ENCODE measurements at regions not wholly inside any gene's neighbourhood (a gene's known extent, or its start where the extent isn't known, plus 50 kb on each side); places are given as distances from the start of the nearest gene placed in this dataset.

DNA sequence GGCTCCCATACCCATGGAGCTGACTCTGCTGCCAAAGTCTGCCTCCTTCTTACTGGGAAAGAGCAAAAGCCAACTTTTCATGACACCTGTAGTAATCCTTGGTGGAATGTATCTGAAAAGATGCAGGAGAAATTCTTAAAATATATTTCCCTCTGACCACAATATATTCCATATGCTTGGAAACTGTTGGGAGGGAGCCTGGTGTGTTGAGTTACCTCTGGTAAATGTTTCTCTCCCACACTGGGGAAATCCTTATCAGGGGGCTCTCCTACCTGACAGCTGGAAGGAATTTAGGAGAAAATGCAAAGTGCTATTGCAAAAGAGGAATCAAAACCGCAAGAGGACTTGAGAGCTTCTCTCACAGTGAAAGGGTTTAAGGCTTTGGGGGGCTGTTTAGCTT is 139.4 kb downstream of the TBX5 start:
- H3K9me2 ChIP-seq (ENCODE audit: insufficient read depth, low read length) = no peaks in the 10 kb centered on the region
- H2AFZ ChIP-seq (ENCODE audit: low read depth, low read length) = no peak overlapping the region
- H3K9me3 ChIP-seq (ENCODE audit: low read length) = no peaks in the 10 kb centered on the region
- no peak overlapping the region for H3K4me2 ChIP-seq (ENCODE audit: low read length)
- H3K36me3 ChIP-seq (ENCODE audit: insufficient read depth, low read length) = no peaks in the 10 kb centered on the region
- H3K9ac ChIP-seq (ENCODE audit: low read length) = no peak overlapping the region
- H3K4me3 ChIP-seq (ENCODE audit: low read length) = no peak overlapping the region
- no peaks in the 10 kb centered on the region for H3K79me2 ChIP-seq (replicated peaks; ENCODE audit: insufficient read depth, low read length)
- no peak overlapping the region for H3K27ac ChIP-seq (ENCODE audit: low read length)
- no peaks in the 10 kb centered on the region for H3F3A ChIP-seq (ENCODE audit: insufficient read depth, low read length, poor library complexity, severe bottlenecking)
- H3K27me3 ChIP-seq (ENCODE audit: insufficient read depth, low read depth, low read length) = no peaks in the 10 kb centered on the region
- no peak for TF ChIP-seq MXI1 (conservative IDR thresholded peaks at IDR 0.05; ENCODE audit: poor library complexity, severe bottlenecking)
- no peak for TF ChIP-seq RAD21 (conservative IDR thresholded peaks at IDR 0.05)
- no peak for TF ChIP-seq SMC3 (conservative IDR thresholded peaks at IDR 0.05; ENCODE audit: poor library complexity)
- TF ChIP-seq EZH2 (IDR thresholded peaks at IDR 0.05; ENCODE audit: borderline replicate concordance, insufficient read depth, low read length, poor library complexity, severe bottlenecking) = no peak
- TF ChIP-seq, protein P1, sequence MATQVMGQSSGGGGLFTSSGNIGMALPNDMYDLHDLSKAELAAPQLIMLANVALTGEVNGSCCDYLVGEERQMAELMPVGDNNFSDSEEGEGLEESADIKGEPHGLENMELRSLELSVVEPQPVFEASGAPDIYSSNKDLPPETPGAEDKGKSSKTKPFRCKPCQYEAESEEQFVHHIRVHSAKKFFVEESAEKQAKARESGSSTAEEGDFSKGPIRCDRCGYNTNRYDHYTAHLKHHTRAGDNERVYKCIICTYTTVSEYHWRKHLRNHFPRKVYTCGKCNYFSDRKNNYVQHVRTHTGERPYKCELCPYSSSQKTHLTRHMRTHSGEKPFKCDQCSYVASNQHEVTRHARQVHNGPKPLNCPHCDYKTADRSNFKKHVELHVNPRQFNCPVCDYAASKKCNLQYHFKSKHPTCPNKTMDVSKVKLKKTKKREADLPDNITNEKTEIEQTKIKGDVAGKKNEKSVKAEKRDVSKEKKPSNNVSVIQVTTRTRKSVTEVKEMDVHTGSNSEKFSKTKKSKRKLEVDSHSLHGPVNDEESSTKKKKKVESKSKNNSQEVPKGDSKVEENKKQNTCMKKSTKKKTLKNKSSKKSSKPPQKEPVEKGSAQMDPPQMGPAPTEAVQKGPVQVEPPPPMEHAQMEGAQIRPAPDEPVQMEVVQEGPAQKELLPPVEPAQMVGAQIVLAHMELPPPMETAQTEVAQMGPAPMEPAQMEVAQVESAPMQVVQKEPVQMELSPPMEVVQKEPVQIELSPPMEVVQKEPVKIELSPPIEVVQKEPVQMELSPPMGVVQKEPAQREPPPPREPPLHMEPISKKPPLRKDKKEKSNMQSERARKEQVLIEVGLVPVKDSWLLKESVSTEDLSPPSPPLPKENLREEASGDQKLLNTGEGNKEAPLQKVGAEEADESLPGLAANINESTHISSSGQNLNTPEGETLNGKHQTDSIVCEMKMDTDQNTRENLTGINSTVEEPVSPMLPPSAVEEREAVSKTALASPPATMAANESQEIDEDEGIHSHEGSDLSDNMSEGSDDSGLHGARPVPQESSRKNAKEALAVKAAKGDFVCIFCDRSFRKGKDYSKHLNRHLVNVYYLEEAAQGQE (IDR thresholded peaks at IDR 0.05; ENCODE audit: borderline replicate concordance) = no peak
- TF ChIP-seq EP300 (conservative IDR thresholded peaks at IDR 0.05; ENCODE audit: poor library complexity, severe bottlenecking) = no peak
- no peaks in the 10 kb centered on the region for H4K20me1 ChIP-seq (ENCODE audit: insufficient read depth)

DNA sequence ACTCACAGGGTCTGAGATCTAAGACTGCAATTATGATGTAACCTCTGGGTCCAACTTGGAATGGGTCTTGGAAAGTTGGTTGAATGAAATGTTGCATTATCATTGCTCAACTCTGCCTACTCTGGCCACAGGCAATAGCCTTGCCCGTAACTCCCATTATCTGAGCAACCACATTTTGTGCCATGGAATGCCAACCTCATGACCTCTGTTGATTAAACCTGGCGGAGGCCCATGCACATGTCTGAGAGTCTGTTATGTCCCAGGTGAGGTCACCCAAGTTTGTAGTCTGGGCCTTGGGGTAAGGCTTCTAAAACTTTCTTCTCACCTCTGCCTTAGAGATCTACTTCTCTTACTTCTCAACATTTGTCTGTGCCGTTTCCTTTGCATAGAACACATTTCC is 140.9 kb downstream of the TBX5 start:
- TF ChIP-seq RAD21 (conservative IDR thresholded peaks at IDR 0.05) (no peak), SMC3 (conservative IDR thresholded peaks at IDR 0.05; ENCODE audit: poor library complexity) (no peak), TAF1 (IDR thresholded peaks at IDR 0.05; ENCODE audit: low read depth) (no peak), POLR2AphosphoS5 (IDR thresholded peaks at IDR 0.05) (no peak), MXI1 (conservative IDR thresholded peaks at IDR 0.05; ENCODE audit: poor library complexity, severe bottlenecking) (no peak), EZH2 (IDR thresholded peaks at IDR 0.05; ENCODE audit: borderline replicate concordance, insufficient read depth, low read length, poor library complexity, severe bottlenecking) (no peak), EP300 (conservative IDR thresholded peaks at IDR 0.05; ENCODE audit: poor library complexity, severe bottlenecking) (no peak)
- TF ChIP-seq, protein P2, sequence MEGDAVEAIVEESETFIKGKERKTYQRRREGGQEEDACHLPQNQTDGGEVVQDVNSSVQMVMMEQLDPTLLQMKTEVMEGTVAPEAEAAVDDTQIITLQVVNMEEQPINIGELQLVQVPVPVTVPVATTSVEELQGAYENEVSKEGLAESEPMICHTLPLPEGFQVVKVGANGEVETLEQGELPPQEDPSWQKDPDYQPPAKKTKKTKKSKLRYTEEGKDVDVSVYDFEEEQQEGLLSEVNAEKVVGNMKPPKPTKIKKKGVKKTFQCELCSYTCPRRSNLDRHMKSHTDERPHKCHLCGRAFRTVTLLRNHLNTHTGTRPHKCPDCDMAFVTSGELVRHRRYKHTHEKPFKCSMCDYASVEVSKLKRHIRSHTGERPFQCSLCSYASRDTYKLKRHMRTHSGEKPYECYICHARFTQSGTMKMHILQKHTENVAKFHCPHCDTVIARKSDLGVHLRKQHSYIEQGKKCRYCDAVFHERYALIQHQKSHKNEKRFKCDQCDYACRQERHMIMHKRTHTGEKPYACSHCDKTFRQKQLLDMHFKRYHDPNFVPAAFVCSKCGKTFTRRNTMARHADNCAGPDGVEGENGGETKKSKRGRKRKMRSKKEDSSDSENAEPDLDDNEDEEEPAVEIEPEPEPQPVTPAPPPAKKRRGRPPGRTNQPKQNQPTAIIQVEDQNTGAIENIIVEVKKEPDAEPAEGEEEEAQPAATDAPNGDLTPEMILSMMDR (IDR thresholded peaks at IDR 0.05; ENCODE audit: poor library complexity, severe bottlenecking) = no peak
- TF ChIP-seq, protein P1 (IDR thresholded peaks at IDR 0.05; ENCODE audit: borderline replicate concordance) = no peak
- H3F3A ChIP-seq (ENCODE audit: insufficient read depth, low read length, poor library complexity, severe bottlenecking) = no peaks in the 10 kb centered on the region
- H3K36me3 ChIP-seq (ENCODE audit: insufficient read depth, low read length) = no peaks in the 10 kb centered on the region
- no peaks in the 10 kb centered on the region for H4K20me1 ChIP-seq (ENCODE audit: insufficient read depth)
- H3K27ac ChIP-seq (ENCODE audit: low read length) = no peak overlapping the region
- no peaks in the 10 kb centered on the region for H3K27me3 ChIP-seq (ENCODE audit: insufficient read depth, low read depth, low read length)
- H3K79me2 ChIP-seq (replicated peaks; ENCODE audit: insufficient read depth, low read length) = no peaks in the 10 kb centered on the region
- H3K4me3 ChIP-seq (ENCODE audit: low read length) = no peak overlapping the region
- H3K9ac ChIP-seq (ENCODE audit: low read length) = no peak overlapping the region
- no peaks in the 10 kb centered on the region for H3K9me3 ChIP-seq (ENCODE audit: low read length)
- no peak overlapping the region for H2AFZ ChIP-seq (ENCODE audit: low read depth, low read length)
- no peaks in the 10 kb centered on the region for H3K9me2 ChIP-seq (ENCODE audit: insufficient read depth, low read length)
- no peak overlapping the region for H3K4me2 ChIP-seq (ENCODE audit: low read length)

All from neural cell (in vitro differentiated cells).